MM.1S (cell line): ENCODE measurements at regions not wholly inside any gene's neighbourhood (a gene's known extent, or its start where the extent isn't known, plus 50 kb on each side); places are given as distances from the start of the nearest gene placed in this dataset.

Source experiments
- DNase-seq: peaks from one replicate; pipeline ENCODE4 v3.0.0-alpha.2; 2015
- H2AFZ ChIP-seq: fragments of 300-600 bp; sonication (generic); 2 replicates; pipeline ENCODE4 v1.6.0; 2016; ENCODE audit warnings: antibody characterized with exemption, low read length
- H3F3A ChIP-seq: fragments of 300-600 bp; sonication (generic); 2 replicates; pipeline ENCODE4 v1.6.1; 2016; ENCODE audit warnings: mild to moderate bottlenecking, antibody characterized with exemption, low read length, moderate library complexity, mixed read lengths; ENCODE audit not compliant: insufficient read depth
- H3K27ac ChIP-seq: fragments of 300-600 bp; sonication (generic); 2 replicates; pipeline ENCODE4 v1.5.1; 2016; ENCODE audit warnings: mild to moderate bottlenecking, low read length
- H3K27me3 ChIP-seq: fragments of 300-600 bp; sonication (generic); replicated peaks from 2 replicates; pipeline ENCODE4 v1.6.0; 2016; ENCODE audit warnings: low read length; ENCODE audit not compliant: insufficient read depth
- H3K36me3 ChIP-seq: fragments of 300-600 bp; sonication (generic); replicated peaks from 2 replicates; pipeline ENCODE4 v1.6.1; 2016; ENCODE audit warnings: mild to moderate bottlenecking, low read length, mixed read lengths; ENCODE audit not compliant: insufficient read depth
- H3K4me1 ChIP-seq: fragments of 300-600 bp; sonication (generic); 2 replicates; pipeline ENCODE4 v1.6.1; 2016; ENCODE audit warnings: low read length, mixed read lengths
- H3K4me2 ChIP-seq: fragments of 300-600 bp; sonication (generic); 2 replicates; pipeline ENCODE4 v1.6.0; 2016; ENCODE audit warnings: low read depth, low read length
- H3K4me3 ChIP-seq: fragments of 300-600 bp; sonication (generic); 2 replicates; pipeline ENCODE4 v1.5.1; 2016; ENCODE audit warnings: low read length, mixed read lengths
- H3K79me2 ChIP-seq: fragments of 300-600 bp; sonication (generic); 2 replicates; pipeline ENCODE4 v1.6.1; 2016; ENCODE audit warnings: mixed run types, low read length, mixed read lengths
- H3K9ac ChIP-seq: fragments of 300-600 bp; sonication (generic); 2 replicates; pipeline ENCODE4 v1.6.1; 2016; ENCODE audit warnings: low read length, mixed read lengths
- H3K9me2 ChIP-seq: fragments of 300-600 bp; sonication (generic); replicated peaks from 2 replicates; pipeline ENCODE4 v1.6.1; 2016; ENCODE audit warnings: mild to moderate bottlenecking, low read length, mixed read lengths; ENCODE audit not compliant: insufficient read depth
- H3K9me3 ChIP-seq: fragments of 300-600 bp; sonication (generic); replicated peaks from 2 replicates; pipeline ENCODE4 v1.6.1; 2016; ENCODE audit warnings: mild to moderate bottlenecking, low read length, mixed read lengths; ENCODE audit not compliant: insufficient read depth
- H4K20me1 ChIP-seq: fragments of 300-600 bp; sonication (generic); 2 replicates; pipeline ENCODE4 v1.6.1; 2016; ENCODE audit warnings: mild to moderate bottlenecking, low read length, moderate library complexity, mixed read lengths; ENCODE audit not compliant: insufficient read depth
- CTCF ChIP-seq: fragments of 300-600 bp; sonication (generic); IDR thresholded peaks from 2 replicates; pipeline ENCODE4 v1.5.1; 2016; ENCODE audit warnings: antibody characterized with exemption, low read length, mixed read lengths
- EZH2 ChIP-seq: fragments of 300-600 bp; sonication (generic); optimal IDR thresholded peaks from 2 replicates; pipeline ENCODE3; 2017; ENCODE audit warnings: low read depth, mild to moderate bottlenecking, antibody characterized with exemption, low read length, mixed read lengths
- EZH2phosphoT487 ChIP-seq: fragments of 300-600 bp; sonication (generic); IDR thresholded peaks from 2 replicates; pipeline ENCODE4 v1.6.1; 2018; ENCODE audit warnings: antibody characterized with exemption, low read length

- no peak overlapping the region for H3K27ac ChIP-seq
Measured at GRCh38 chr12:63041601-63042000, 106.7 kb upstream of the PPM1H start.

GRCh38 chr12:63040526-63041220 lies 105.7 kb upstream of the PPM1H start:
- H3K27ac ChIP-seq = no peak overlapping the region
- no peaks in the 10 kb centered on the region for H3F3A ChIP-seq
- H3K9ac ChIP-seq = no peak overlapping the region
- H3K4me1 ChIP-seq = no peaks in the 10 kb centered on the region
- H3K36me3 ChIP-seq = no peaks in the 10 kb centered on the region
- no peak overlapping the region for H3K4me3 ChIP-seq
- TF ChIP-seq CTCF (no peak), EZH2 (no peak), EZH2phosphoT487 (no peak)
- no peaks in the 10 kb centered on the region for H3K9me3 ChIP-seq
- no peaks in the 10 kb centered on the region for H3K79me2 ChIP-seq
- no peak for DNase-seq
- no peaks in the 10 kb centered on the region for H3K9me2 ChIP-seq
- no peak overlapping the region for H2AFZ ChIP-seq
- no peaks in the 10 kb centered on the region for H3K27me3 ChIP-seq
- H3K4me2 ChIP-seq = no peak overlapping the region
- no peaks in the 10 kb centered on the region for H4K20me1 ChIP-seq

More at GRCh38 chr12:63041601-63042000, 106.7 kb upstream of the PPM1H start:
- Histone ChIP-seq H3K79me2 (no peaks in the 10 kb centered on the region), H2AFZ (no peak overlapping the region), H3K27me3 (no peaks in the 10 kb centered on the region), H3K9ac (no peak overlapping the region), H3K36me3 (no peaks in the 10 kb centered on the region), H3F3A (no peaks in the 10 kb centered on the region), H3K4me1 (no peaks in the 10 kb centered on the region), H3K9me3 (no peaks in the 10 kb centered on the region), H3K4me2 (no peak overlapping the region), H3K4me3 (no peak overlapping the region), H3K9me2 (no peaks in the 10 kb centered on the region), H4K20me1 (no peaks in the 10 kb centered on the region)
- DNase-seq = no peak
- TF ChIP-seq EZH2 (no peak), CTCF (no peak), EZH2phosphoT487 (no peak)

- Histone ChIP-seq H3K4me2 (no peak overlapping the region), H3K4me3 (no peak overlapping the region), H3K27ac (no peak overlapping the region), H3F3A (no peaks in the 10 kb centered on the region), H3K36me3 (no peaks in the 10 kb centered on the region), H3K4me1 (no peaks in the 10 kb centered on the region), H2AFZ (no peak overlapping the region), H4K20me1 (no peaks in the 10 kb centered on the region), H3K79me2 (no peaks in the 10 kb centered on the region), H3K9ac (no peak overlapping the region), H3K9me3 (no peaks in the 10 kb centered on the region), H3K27me3 (no peaks in the 10 kb centered on the region), H3K9me2 (no peaks in the 10 kb centered on the region)
- TF ChIP-seq CTCF (no peak), EZH2 (no peak), EZH2phosphoT487 (no peak)
- DNase-seq = no peak
Measured at GRCh38 chr12:63038713-63039100, 103.8 kb upstream of the PPM1H start.
